ENCODE measurements at regions not wholly inside any gene's neighbourhood (a gene's known extent, or its start where the extent isn't known, plus 50 kb on each side); places are given as distances from the start of the nearest gene placed in this dataset.

GRCh38 chr3:31237887-31238286 lies 294.8 kb upstream of the STT3B start:
- no peaks in the 10 kb centered on the region for H4K20me1 ChIP-seq (ENCODE audit: insufficient read depth, poor library complexity, severe bottlenecking)
- no peak overlapping the region for H3K4me2 ChIP-seq
- no peaks in the 10 kb centered on the region for H3K36me3 ChIP-seq (replicated peaks; ENCODE audit: insufficient read depth, low read depth)
- H3K4me3 ChIP-seq, result no peak overlapping the region
- no peaks in the 10 kb centered on the region for H3K79me2 ChIP-seq
- TF ChIP-seq EZH2phosphoT487 (IDR thresholded peaks at IDR 0.05; ENCODE audit: low read depth, severe bottlenecking, unreplicated experiment), result no peak
- TF ChIP-seq CTCF (IDR thresholded peaks at IDR 0.05; ENCODE audit: poor library complexity), result no peak
- no peak for TF ChIP-seq EZH2 (IDR thresholded peaks at IDR 0.05; ENCODE audit: borderline replicate concordance)
- H3K9me2 ChIP-seq (replicated peaks; ENCODE audit: insufficient read depth), result no peaks in the 10 kb centered on the region
- H3K27ac ChIP-seq, result no peak overlapping the region
- no peaks in the 10 kb centered on the region for H3K9me3 ChIP-seq (ENCODE audit: low read depth)
- no peak overlapping the region for H2AFZ ChIP-seq
- no peaks in the 10 kb centered on the region for H3K4me1 ChIP-seq (ENCODE audit: insufficient read depth)
- no peak for DNase-seq (ENCODE audit: low spot score)
- H3K27me3 ChIP-seq, result no peaks in the 10 kb centered on the region
- WGBS (ENCODE audit: low lambda C conversion rate, missing lambda C conversion rate), result 67% methylated on average over 4 of the region's 4 CpGs

DNA sequence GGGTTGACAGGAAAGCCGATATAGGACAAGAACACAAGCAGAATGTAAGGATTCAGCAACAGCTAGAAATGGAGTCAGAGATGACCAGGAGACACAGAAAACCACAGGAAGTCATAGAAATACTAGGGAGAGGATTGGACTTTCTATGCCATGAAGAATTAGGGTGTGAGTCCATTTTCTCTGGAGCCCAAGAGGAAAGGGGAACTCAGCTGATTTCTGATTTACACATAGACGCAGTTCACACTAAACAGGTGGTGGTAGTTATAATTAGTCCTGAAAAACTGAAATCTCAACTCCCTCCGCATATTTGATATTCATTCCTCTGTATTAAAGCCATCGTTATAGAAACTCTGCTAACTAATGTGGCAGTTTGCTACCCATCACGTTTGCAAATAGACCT lies 292.7 kb upstream of the STT3B start:
- Histone ChIP-seq H3K9me2 (replicated peaks; ENCODE audit: insufficient read depth) (no peaks in the 10 kb centered on the region), H3K4me3 (no peak overlapping the region), H3K9me3 (ENCODE audit: low read depth) (no peaks in the 10 kb centered on the region), H3K4me1 (ENCODE audit: insufficient read depth) (no peaks in the 10 kb centered on the region), H3K36me3 (replicated peaks; ENCODE audit: insufficient read depth, low read depth) (no peaks in the 10 kb centered on the region), H3K79me2 (no peaks in the 10 kb centered on the region), H3K4me2 (no peak overlapping the region), H2AFZ (no peak overlapping the region), H3K27me3 (no peaks in the 10 kb centered on the region), H3K27ac (no peak overlapping the region), H4K20me1 (ENCODE audit: insufficient read depth, poor library complexity, severe bottlenecking) (no peaks in the 10 kb centered on the region)
- DNase-seq (ENCODE audit: low spot score), result no peak
- 94% methylated on average over 5 of the region's 5 CpGs for WGBS (ENCODE audit: low lambda C conversion rate, missing lambda C conversion rate)
- TF ChIP-seq EZH2phosphoT487 (IDR thresholded peaks at IDR 0.05; ENCODE audit: low read depth, severe bottlenecking, unreplicated experiment) (no peak), CTCF (IDR thresholded peaks at IDR 0.05; ENCODE audit: poor library complexity) (no peak), EZH2 (IDR thresholded peaks at IDR 0.05; ENCODE audit: borderline replicate concordance) (no peak)

GRCh38 chr3:31240466-31240865 lies 292.3 kb upstream of the STT3B start:
- Histone ChIP-seq H3K27ac (no peak overlapping the region), H3K4me2 (no peak overlapping the region), H2AFZ (no peak overlapping the region), H4K20me1 (ENCODE audit: insufficient read depth, poor library complexity, severe bottlenecking) (no peaks in the 10 kb centered on the region), H3K9me3 (ENCODE audit: low read depth) (no peaks in the 10 kb centered on the region), H3K79me2 (no peaks in the 10 kb centered on the region), H3K4me3 (no peak overlapping the region), H3K36me3 (replicated peaks; ENCODE audit: insufficient read depth, low read depth) (no peaks in the 10 kb centered on the region), H3K4me1 (ENCODE audit: insufficient read depth) (no peaks in the 10 kb centered on the region), H3K27me3 (no peaks in the 10 kb centered on the region), H3K9me2 (replicated peaks; ENCODE audit: insufficient read depth) (no peaks in the 10 kb centered on the region)
- TF ChIP-seq CTCF (IDR thresholded peaks at IDR 0.05; ENCODE audit: poor library complexity) (no peak), EZH2phosphoT487 (IDR thresholded peaks at IDR 0.05; ENCODE audit: low read depth, severe bottlenecking, unreplicated experiment) (no peak), EZH2 (IDR thresholded peaks at IDR 0.05; ENCODE audit: borderline replicate concordance) (no peak)
- 77% methylated on average over 1 of the region's 1 CpG for WGBS (ENCODE audit: low lambda C conversion rate, missing lambda C conversion rate)
- DNase-seq (ENCODE audit: low spot score), result no peak

- Histone ChIP-seq H3K36me3 (replicated peaks; ENCODE audit: insufficient read depth, low read depth) (no peaks in the 10 kb centered on the region), H4K20me1 (ENCODE audit: insufficient read depth, poor library complexity, severe bottlenecking) (no peaks in the 10 kb centered on the region), H3K4me2 (no peak overlapping the region), H3K79me2 (no peaks in the 10 kb centered on the region), H2AFZ (no peak overlapping the region), H3K27me3 (no peaks in the 10 kb centered on the region), H3K27ac (no peak overlapping the region), H3K9me3 (ENCODE audit: low read depth) (no peaks in the 10 kb centered on the region), H3K4me1 (ENCODE audit: insufficient read depth) (no peaks in the 10 kb centered on the region), H3K4me3 (no peak overlapping the region), H3K9me2 (replicated peaks; ENCODE audit: insufficient read depth) (no peaks in the 10 kb centered on the region)
- no peak for DNase-seq (ENCODE audit: low spot score)
- 78% methylated on average over 1 of the region's 1 CpG for WGBS (ENCODE audit: low lambda C conversion rate, missing lambda C conversion rate)
- TF ChIP-seq EZH2phosphoT487 (IDR thresholded peaks at IDR 0.05; ENCODE audit: low read depth, severe bottlenecking, unreplicated experiment) (no peak), CTCF (IDR thresholded peaks at IDR 0.05; ENCODE audit: poor library complexity) (no peak), EZH2 (IDR thresholded peaks at IDR 0.05; ENCODE audit: borderline replicate concordance) (no peak)
Observed at GRCh38 chr3:31240874-31241273, 291.9 kb upstream of the STT3B start.
